Keratinocyte (primary cell): ENCODE measurements at regions not wholly inside any gene's neighbourhood (a gene's known extent, or its start where the extent isn't known, plus 50 kb on each side); places are given as distances from the start of the nearest gene placed in this dataset.

Experiments
- DNase-seq: peaks from one replicate; pipeline ENCODE4 v3.0.0-alpha.2; 2011; ENCODE audit warnings: low read depth, missing footprints, low spot score
- FAIRE-seq: peaks from 2 replicates; lab custom pipeline; 2011; peaks lifted over from hg19 to GRCh38; lab: Jason Lieb, UNC
- H2AFZ ChIP-seq: 2 replicates; pipeline ENCODE4 v1.6.0; 2012; ENCODE audit warnings: low read length, control low read depth, inconsistent platforms; ENCODE audit not compliant: control insufficient read depth
- H3K27ac ChIP-seq: 2 replicates; pipeline ENCODE4 v1.5.1; 2011; ENCODE audit warnings: low read length; ENCODE audit not compliant: control insufficient read depth, insufficient read depth
- H3K27me3 ChIP-seq: 3 replicates; pipeline ENCODE4 v1.6.0; 2011; ENCODE audit warnings: low read length; ENCODE audit not compliant: control insufficient read depth, insufficient read depth; ENCODE audit errors: extremely low read depth
- H3K36me3 ChIP-seq, 2 experiments: 2 replicates in 1 of 2; 3 replicates in 1 of 2; pipeline ENCODE4 v1.5.1; 2011; ENCODE audit warnings: low read length in 2 of 2, mild to moderate bottlenecking in 1 of 2; ENCODE audit not compliant: control insufficient read depth in 2 of 2, insufficient read depth in 2 of 2; ENCODE audit errors: extremely low read depth in 1 of 2
- H3K4me1 ChIP-seq: 3 replicates; pipeline ENCODE4 v1.5.1; 2011; ENCODE audit warnings: low read length; ENCODE audit not compliant: control insufficient read depth, insufficient read depth; ENCODE audit errors: extremely low read depth
- H3K4me2 ChIP-seq: 3 replicates; pipeline ENCODE4 v1.6.0; 2011; ENCODE audit warnings: low read depth, low read length; ENCODE audit not compliant: control insufficient read depth, insufficient read depth; ENCODE audit errors: extremely low read depth
- H3K4me3 ChIP-seq, 3 experiments: fragments of 200-600 bp in 1 of 3; sonication (generic) in 1 of 3; 2 replicates in 2 of 3; 3 replicates in 1 of 3; pipeline ENCODE4 v1.5.1; 2011 to 2016; ENCODE audit warnings: low read length in 3 of 3, mild to moderate bottlenecking in 3 of 3, control low read depth in 2 of 3, inconsistent platforms in 1 of 3, low read depth in 1 of 3, mixed read lengths in 1 of 3, mixed run types in 1 of 3, moderate library complexity in 1 of 3; ENCODE audit not compliant: control insufficient read depth in 2 of 3, insufficient read depth in 2 of 3; ENCODE audit errors: extremely low read depth in 1 of 3
- H3K79me2 ChIP-seq: 2 replicates; pipeline ENCODE4 v1.6.0; 2012; ENCODE audit warnings: low read length; ENCODE audit not compliant: control insufficient read depth, insufficient read depth
- H3K9ac ChIP-seq: 3 replicates; pipeline ENCODE4 v1.6.0; 2011; ENCODE audit warnings: low read length; ENCODE audit not compliant: control insufficient read depth, insufficient read depth; ENCODE audit errors: extremely low read depth
- H3K9me1 ChIP-seq: 3 replicates; pipeline ENCODE4 v1.6.0; 2011; ENCODE audit warnings: low read length; ENCODE audit not compliant: control insufficient read depth, insufficient read depth; ENCODE audit errors: extremely low read depth
- H3K9me3 ChIP-seq: 2 replicates; pipeline ENCODE4 v1.5.1; 2012; ENCODE audit warnings: low read depth, low read length; ENCODE audit not compliant: control insufficient read depth
- H4K20me1 ChIP-seq: 3 replicates; pipeline ENCODE4 v1.6.0; 2011; ENCODE audit warnings: low read length; ENCODE audit not compliant: control insufficient read depth, insufficient read depth; ENCODE audit errors: extremely low read depth
- CTCF ChIP-seq, 3 experiments: IDR thresholded peaks in 1 of 3; conservative IDR thresholded peaks in 1 of 3; optimal IDR thresholded peaks in 1 of 3; 2 replicates in 2 of 3; 3 replicates in 1 of 3; pipeline versions ENCODE3 to v1.5.1; 2011; ENCODE audit warnings: low read length in 3 of 3, mild to moderate bottlenecking in 3 of 3, moderate library complexity in 2 of 3, control low read depth in 1 of 3, inconsistent platforms in 1 of 3; ENCODE audit not compliant: insufficient read depth in 2 of 3; ENCODE audit errors: extremely low read depth in 1 of 3
- EZH2 ChIP-seq: IDR thresholded peaks from one replicate; pipeline ENCODE4 v1.6.1; 2012; ENCODE audit warnings: inconsistent platforms, mild to moderate bottlenecking, low read length, moderate library complexity
- dilution Hi-C: fragments of 300-500 bp; cut with MboI; formaldehyde crosslinking; loops from one replicate; pipeline ENCODE4 v1.7.0; 2020; ENCODE audit warnings: low sequenced_read_pairs; ENCODE audit not compliant: extremely low pct_ligation_motif_present

- H3K27me3 ChIP-seq: no peaks in the 10 kb centered on the region
- dilution Hi-C loops: no loop called here
- H3K4me1 ChIP-seq: peaks cover 4% of the 10 kb centered on the region
- H3K36me3 ChIP-seq: no peaks in the 10 kb centered on the region
- no peak overlapping the region for H2AFZ ChIP-seq
- no peak for TF ChIP-seq EZH2
- no peak for TF ChIP-seq CTCF (optimal IDR thresholded peaks at IDR 0.05 in 1 of 3, IDR thresholded peaks at IDR 0.05 in 1 of 3, conservative IDR thresholded peaks at IDR 0.05 in 1 of 3; ENCODE audit: extremely low read depth in 1 of 3, insufficient read depth in 2 of 3, low read length in 3 of 3)
- H3K9me3 ChIP-seq: no peaks in the 10 kb centered on the region
- FAIRE-seq (no peak), DNase-seq (no peak)
- no peaks in the 10 kb centered on the region for H3K79me2 ChIP-seq
- no peak overlapping the region for H3K27ac ChIP-seq
- no peaks in the 10 kb centered on the region for H4K20me1 ChIP-seq
- no peak overlapping the region for H3K4me3 ChIP-seq
- no peaks in the 10 kb centered on the region for H3K9me1 ChIP-seq
- no peak overlapping the region for H3K9ac ChIP-seq
- no peak overlapping the region for H3K4me2 ChIP-seq
Observed at GRCh38 chr3:14288833-14289451, 110.3 kb downstream of the LSM3 start.

GRCh38 chr3:14289590-14290461, 111.2 kb downstream of the LSM3 start:
- Histone ChIP-seq H4K20me1 (no peaks in the 10 kb centered on the region), H3K4me2 (no peak overlapping the region), H3K9me1 (no peaks in the 10 kb centered on the region), H3K36me3 (no peaks in the 10 kb centered on the region), H3K27me3 (no peaks in the 10 kb centered on the region), H3K79me2 (no peaks in the 10 kb centered on the region), H3K9ac (no peak overlapping the region), H3K4me1 (peaks cover 4% of the 10 kb centered on the region), H3K4me3 (no peak overlapping the region), H3K27ac (no peak overlapping the region), H3K9me3 (no peaks in the 10 kb centered on the region), H2AFZ (no peak overlapping the region)
- FAIRE-seq: no peak
- TF ChIP-seq EZH2: no peak
- no peak for TF ChIP-seq CTCF (optimal IDR thresholded peaks at IDR 0.05 in 1 of 3, IDR thresholded peaks at IDR 0.05 in 1 of 3, conservative IDR thresholded peaks at IDR 0.05 in 1 of 3; ENCODE audit: extremely low read depth in 1 of 3, insufficient read depth in 2 of 3, low read length in 3 of 3)
- dilution Hi-C loops: no loop called here
- DNase-seq: no peak
